ENCODE measurements at regions not wholly inside any gene's neighbourhood (a gene's known extent, or its start where the extent isn't known, plus 50 kb on each side); places are given as distances from the start of the nearest gene placed in this dataset.

DNA sequence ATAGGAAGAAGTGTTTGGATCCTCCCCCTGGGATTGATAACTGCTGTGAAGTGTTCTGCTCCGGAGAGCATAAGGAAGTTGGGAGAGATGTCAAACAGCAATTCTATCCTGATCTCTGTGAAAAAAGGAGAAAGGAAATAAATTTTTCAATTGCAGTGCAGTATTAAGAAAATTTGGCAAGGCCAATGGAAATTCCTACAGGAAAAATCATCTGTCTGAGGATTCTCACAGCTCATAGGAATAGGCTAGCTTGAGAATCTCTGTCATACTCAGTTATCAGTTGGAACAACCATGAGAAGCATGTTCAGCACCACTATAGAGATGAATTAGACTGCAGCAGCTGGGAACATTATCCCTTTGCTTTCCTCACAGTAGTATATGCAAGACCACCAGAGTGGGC, 1238.9 kb upstream of the MIR17HG start:
- DNase-seq = no peak

DNA sequence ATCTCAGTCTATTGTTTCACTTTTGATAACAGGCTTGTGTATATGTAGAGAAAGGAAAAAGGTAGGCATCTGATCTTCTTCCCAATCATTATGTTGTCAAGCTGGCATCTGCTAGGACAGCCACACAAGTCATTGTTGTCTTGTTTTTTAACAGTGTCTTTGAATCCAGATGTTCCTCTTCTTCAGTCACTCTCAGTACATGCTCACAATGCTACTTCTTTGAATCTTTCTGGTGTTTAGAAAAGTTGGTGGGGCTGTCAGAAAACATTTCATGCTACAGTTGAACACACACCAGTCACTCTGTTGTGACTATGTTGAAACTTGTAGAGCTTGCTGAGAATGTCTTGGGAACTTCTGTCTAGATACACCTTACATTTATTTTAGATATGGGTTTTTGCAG, 1231.4 kb upstream of the MIR17HG start:
- no peak for DNase-seq

DNA sequence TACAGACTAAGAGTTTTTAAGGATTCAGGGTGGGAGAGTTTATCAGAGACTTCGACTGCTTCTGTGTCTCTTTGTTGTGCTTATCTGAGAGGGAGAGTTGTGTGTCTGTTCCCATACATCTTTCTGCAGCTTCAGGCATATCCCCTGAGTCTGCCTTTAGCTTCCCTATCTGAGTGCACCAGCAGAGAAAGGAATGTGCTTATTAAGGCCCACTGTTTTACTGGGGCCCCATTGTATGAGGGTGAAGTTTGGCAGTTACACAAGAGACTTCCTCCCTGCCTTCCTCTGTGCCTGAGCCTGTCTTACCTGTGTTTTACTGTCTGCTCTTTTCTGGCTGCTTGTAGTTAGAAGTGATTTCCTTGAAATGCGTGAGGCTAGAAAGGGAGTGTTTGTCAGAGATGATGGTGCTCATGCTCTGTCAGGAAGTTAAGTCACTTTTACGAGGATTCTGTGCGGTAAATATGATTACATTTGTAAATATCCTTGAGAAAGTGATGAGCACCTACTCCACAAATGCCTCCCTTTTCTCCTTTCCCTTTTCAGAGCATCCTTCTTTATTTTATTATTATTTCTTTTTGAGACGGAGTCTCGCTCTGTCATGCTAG, 1228.9 kb upstream of the MIR17HG start:
- no peak for DNase-seq

DNA sequence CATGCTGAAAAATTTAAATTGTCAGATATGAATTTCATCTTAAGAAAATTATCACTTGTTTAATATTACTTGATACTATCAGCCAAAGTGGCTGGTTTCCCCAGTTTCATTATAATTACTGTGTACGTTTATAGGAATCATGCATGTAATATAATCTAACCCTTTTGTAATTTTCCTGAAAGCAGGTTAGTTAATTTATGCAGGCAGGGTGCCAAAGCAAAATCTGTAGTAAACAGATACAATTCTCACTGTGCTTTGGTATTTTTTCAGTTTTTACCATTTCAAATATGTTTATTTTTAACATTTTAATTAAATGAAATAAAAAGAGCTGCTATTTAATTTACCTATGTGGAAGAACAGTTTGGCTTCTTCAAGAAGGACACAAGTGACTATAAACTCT, 1227.5 kb upstream of the MIR17HG start:
- DNase-seq = no peak

DNA sequence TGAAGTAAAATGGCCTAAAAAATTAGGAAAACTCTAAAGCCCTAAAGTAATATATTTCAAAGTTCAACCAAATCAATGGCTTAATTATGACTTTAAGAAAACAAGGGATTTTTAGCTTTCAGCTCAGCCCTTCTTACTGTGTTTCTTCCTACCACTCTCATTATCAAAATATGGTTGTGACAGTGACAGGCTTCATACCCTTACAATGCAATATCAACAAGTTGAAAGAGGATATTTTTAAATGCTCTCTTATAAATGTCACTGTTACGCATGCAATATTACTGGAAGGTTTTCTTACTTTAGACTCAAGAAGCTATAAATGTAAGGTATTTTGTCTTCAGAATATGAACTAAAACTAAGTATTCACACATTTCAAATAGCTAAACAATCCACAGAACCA, 1225.7 kb upstream of the MIR17HG start:
- no peak for DNase-seq

DNA sequence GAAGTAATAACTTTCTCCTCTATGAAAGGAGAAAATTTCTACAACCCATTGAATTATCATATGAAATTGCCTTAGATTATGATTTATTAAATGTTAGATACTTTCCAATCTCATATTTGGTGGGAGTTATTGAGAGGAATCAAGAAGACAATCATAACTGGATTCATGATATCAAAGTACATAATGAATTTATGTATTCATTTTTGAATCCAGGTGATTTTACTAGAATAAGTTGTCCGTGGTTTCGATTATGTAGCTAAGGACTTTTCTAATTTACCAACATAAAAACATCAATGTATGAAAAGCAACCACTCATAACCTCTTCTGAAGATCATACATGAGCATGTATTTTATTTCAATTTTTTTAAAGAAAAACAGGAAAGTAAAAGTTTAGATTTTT, 1225.0 kb upstream of the MIR17HG start:
- DNase-seq = no peak

DNA sequence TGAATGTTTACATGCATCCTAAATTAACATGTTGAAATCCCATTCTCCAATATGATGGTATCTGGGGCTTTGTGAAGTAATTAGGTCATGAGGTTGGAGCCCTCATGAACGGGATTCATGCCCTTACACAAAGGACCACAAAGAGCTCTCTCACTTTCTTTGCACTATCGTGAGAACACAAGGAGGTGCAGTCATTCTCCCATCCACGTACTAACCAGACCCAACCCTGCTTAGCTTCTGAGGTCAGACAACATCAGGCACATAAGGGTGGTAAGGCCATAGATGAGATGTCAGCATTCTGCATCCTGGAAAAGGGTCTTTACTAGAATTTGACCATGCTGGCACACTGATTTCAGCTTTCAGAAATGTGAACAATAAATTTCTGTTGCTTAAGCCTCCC, 1211.9 kb upstream of the MIR17HG start:
- DNase-seq = no peak

DNA sequence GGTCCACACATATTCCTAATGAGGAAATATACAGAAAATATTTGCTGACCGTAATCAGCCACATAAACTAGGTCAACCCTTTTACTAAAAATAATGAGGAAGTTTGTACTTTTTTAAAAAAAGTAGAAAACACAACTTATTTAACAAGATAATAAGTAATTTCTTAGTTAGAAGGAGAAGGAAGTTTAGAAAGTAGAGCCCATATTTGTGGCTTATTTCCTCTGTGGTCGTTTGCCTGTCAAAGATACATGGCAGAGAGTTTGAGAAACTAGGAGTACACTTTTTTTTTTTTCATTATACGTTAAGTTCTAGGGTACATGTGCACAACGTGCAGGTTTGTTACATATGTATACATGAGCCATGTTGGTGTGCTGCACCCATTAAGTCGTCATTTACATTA, 1205.2 kb upstream of the MIR17HG start:
- DNase-seq = no peak

DNA sequence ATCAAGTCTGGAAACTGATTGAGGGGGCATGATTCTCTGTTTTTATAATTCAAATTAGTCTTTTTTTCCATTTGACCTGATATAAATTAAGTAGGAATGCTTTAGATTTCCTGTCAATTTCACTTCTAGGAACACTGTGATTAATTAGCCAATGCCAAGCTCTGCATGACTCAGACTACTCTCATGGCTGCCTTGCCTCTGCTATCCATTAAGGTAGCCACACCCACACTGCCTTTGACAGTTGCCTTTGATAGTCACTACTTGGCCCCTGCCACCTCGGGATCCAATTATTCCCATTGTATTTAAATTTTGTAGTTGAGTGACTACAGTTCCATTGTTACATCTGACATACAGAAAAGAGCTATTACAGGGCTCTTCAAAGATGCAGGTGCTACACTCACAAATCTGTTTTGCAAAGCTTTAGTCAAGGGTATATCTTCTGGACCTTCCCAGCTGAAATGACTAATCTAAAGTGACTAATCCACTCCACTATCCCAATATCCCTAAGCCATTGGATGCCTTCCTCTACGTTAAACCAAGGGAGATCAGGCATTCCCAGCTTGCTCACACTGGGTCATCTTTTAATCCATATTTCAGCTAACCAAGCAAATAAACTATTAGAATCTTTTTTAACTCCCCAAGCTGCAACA, 1193.1 kb upstream of the MIR17HG start:
- DNase-seq = no peak

DNA sequence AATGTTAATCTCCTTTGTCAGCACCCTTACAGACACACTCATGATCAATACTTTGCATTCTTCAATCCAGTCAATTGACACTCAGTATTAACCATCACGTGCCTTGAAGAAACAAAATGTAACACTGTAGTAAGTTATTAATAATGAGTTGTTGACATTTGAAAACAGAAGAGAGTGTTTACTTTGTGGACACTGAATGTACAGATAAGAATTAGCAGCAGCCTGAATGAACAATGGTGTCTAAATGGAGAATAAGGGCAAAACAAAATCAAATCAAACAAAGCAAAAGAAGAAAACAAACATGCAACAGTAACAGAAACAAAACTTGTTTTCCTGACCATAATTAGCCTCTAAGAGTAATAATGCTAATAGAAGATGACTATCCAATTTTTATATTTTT, 1191.1 kb upstream of the MIR17HG start:
- DNase-seq = no peak

DNA sequence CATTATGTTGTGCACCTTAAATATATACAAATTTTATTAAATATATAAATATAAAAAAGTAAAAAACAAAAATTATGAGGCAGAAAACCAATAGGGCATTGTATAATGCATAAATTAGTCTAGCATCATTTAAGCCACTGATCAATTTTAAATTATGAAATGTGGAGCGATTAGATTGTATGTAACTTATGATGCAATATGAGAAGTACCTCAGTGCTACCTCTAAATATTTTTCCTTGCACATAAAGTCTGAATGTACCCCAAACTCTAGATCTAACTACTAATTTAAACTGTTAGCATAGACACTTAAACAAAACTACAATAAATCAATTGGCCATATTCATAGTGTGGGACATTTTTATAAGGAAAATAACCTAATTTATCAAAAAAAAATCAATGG, 1178.5 kb upstream of the MIR17HG start:
- DNase-seq = no peak

DNA sequence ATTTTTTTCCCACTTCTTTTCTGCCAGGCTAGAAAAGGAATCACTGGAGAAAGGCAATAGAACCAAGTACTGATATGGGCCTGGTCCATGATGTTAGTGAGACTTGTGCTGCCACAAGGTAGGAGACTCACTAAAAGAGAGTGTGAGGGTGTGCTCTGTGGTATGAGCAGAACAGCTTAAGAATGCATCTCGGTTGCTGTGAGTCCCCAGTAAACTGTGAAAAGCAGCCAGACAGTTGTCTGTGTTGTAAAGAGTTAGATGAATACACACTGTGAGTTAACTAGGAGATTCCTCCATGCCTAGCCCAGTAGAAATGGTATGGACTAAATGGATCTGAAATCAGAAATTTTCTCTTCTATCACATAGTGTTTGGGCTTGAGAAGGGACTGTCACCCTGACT, 1177.3 kb upstream of the MIR17HG start:
- no peak for DNase-seq

DNA sequence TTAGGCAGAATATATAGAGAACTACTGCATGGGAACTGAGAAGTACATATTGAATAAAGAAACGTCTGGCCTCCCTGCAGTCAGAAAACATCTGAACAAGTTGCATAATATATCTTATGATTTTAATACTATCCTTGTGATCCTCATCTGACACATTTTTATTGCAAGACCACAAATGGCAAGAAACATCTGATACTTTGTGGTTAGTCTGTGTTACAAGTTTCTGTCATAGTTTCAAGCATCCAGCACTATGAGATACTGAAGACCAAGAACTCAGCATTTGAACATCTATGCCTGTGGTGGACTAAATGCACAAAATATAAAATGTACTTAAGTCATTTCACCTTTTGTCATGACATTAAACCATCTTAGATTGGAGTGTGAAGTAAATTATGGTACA, 1175.8 kb upstream of the MIR17HG start:
- DNase-seq = no peak

DNA sequence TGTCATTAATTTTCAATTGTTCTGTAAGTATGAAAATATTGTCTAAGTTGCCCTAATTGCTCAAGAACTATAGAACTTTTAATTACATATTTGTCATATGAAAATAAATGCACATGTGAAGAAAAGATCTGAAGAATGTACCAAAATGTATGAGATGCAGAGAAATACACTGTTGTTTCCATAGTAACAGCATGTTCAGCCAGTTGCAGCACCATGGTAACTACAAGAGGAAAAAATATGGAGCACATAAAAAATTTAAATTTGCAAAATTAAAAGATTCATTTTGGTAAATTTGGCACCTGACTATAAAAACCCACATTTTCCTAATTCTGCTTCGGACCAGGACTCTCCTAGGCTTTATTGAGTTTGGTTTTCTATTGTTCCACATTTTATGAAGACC, 1170.0 kb upstream of the MIR17HG start:
- DNase-seq = no peak

DNA sequence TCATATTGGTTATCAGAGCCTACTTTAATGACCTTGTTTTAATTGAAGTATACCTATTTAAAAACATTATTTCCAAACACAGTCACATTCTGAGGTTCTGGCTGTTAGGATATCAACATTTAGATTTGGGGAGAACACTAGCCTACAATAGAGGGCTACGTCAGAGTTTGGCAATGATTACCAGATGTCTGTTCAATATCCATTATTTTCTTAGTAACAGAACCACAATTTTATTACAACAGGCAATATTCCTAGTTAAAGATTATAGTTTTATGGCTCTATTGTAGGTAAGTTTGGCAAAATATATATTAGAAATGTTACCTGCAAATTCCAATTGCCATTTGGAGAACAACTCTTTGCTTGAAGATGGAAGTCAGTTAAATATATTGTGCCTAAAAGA, 1163.1 kb upstream of the MIR17HG start:
- DNase-seq = no peak

DNA sequence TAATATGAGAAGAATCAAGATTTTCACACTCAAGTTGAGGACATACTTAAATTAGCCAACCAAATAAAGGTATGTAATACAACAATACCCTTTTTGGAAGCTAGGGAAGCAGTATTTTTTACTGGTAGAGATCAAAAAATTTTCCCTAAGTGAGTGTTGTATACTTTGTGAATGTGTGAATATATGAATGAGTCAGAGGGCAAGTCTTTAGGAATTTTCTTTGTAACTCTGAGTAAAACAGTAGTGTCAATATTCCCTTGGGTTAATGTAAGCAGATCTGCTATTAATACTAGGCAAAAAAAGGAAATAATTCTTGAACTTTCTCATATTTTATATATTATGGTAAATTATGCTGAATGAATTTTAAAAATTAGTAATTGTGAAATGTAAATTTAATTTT, 1161.8 kb upstream of the MIR17HG start:
- no peak for DNase-seq

DNA sequence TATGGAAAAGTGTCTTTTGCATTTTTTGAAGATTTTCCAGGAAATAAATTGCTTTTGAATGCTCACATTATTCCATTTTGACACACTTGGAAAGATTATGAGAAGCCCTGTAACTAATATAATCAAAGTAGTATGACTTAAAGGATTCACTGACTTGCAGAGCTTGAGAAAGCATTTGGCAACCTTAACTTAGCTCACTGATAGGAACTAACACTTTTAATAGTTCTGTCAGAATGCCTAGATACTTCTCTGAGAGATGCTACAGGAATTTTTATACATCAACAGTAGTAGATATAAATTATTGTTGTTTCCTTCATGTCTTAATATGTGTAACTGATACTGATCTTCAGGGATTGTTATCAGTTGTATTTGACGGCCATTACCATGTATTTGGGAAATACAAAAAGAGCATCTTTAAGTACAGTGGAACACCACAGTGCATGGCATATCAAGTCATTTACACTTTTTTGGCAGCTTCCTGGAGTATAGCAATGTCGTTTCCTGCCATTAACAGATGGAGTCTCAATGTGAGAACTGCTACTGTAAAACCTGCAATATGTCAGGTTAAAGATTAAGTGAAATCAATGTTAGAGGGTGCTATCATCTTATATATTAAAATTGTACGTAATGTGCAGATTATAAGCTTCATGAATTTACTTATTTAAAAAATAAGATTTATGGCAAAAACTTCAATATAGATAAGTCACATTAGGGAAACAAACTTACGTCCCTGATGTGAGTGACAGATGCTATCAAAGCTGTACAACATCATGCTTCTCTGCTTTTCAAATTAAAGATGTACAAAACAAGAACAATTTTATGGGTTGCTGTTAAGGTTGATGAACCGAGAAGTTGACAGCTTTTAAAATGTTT, 1159.8 kb upstream of the MIR17HG start:
- no peak for DNase-seq

DNA sequence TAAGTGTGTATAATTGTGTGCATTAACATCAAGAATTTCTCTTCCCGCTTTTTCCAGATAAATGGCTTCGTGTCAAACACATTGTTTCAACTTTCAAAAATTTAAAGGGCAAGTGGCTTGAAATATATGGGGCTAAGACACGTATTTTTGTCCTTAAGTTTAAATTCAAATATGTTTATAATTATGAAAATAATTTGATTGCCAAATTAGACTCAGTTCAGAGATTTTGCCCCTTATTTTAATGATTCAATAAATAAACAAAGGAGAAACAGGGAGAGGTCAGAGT, 1159.2 kb upstream of the MIR17HG start:
- DNase-seq = no peak

DNA sequence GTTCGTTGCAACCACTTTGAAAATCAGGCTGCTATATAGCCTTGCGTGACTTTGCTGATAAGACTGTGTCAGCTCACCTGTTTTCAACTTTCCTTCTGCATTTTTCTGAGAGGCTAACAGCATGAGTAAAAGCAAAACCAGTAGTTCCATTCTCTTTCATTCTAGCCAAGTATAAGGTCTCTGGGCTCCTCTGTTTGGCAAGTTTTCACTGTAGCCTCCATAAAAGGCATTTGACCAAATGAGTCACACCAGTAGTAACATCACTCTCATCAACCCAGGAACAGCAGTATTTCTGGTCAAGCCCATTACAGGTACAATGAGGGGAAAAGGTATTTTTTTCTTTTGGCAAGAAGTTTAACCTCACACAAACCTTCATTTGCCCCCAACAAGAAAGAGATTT, 1149.8 kb upstream of the MIR17HG start:
- no peak for DNase-seq

DNA sequence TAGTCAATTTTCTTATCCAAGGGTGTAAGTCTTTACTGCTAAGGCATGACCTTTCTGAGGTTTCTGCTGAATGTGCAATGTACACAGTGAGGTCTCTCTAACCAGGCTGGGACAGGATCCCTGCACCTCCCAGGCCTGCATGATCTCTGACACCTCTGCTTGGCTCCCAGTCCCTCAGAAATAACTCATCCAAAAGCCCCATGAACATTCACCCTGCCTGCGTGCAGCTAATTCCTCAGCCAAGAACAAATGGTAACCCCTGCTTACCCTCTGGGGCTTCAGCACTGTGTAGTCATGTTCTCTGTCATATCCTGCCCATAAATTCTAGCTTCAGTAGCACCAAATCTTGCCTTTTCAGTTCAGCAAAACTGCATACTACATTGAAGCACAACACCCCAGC, 1146.3 kb upstream of the MIR17HG start:
- no peak for DNase-seq

DNA sequence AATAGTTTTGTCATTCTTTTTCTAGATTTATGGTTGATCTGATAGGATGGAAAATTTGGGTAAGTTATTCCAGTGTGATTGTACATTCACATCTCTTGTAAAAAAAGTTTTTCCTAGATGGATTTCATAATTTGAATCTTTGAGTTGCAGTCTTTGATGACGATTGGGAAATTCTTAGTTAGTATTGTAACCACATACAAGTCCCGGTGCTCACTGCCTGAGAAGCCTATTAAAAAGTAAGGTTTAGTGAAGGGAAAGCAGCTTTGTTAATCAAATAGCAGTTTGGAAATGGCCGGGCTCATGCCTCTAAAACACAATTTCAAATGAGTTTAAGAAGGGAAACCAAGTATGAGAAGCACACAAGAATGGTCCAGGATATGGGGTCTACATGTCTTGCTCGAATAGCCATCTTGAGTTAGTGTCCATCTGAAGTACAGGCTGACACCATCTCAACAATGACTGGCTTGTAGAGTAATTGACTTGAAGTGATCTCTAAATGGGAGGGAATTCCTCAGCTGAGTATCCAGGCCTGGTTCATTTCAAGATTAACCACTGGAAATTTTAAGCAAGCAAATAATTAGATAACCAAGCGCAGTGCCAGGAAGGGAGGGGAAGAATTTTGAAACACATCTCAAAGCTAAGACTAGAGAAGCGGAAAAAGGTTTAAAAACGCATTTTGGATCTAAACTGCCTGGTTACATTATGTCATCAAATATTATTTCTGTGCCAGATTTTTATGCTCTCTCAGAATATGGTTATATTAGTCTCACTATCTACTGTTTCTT, 1145.6 kb upstream of the MIR17HG start:
- DNase-seq = no peak

DNA sequence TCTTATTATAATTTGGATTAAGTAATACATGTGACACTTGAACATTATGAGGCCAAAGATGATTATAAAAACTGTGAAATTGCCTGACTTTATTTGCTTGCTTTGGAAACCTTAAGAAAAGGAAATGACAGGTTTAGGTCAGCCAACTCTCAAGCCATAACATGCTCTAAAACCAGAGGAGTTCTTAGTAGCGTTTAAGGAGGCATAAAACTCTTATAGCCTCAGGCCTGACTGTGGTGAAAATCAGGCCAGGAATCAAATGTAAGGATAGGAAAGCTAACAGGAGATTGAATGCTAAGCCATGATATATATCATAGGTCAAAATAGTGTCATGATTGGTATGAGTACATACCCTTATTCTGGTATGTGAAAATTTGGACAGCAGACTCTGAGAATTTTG, 1142.4 kb upstream of the MIR17HG start:
- DNase-seq = no peak

DNA sequence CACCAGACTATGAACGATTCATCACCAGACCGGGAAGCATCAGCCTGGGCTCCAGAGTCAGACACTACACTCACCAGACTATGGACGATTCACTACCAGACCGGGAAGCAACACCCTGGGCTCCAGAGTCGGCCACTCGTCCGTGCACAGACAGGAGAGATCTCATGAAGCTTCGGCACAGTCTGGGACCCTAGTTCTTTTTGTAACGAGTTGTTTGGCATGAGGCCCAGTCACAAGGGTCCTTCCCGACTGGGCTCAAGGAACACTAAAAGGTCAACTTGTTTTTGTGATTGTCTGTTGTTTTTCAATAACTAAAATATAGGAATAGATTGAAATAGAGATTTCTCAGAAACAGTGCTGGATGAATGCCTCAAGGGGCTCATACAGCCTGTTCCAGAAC, 1141.6 kb upstream of the MIR17HG start:
- no peak for DNase-seq

DNA sequence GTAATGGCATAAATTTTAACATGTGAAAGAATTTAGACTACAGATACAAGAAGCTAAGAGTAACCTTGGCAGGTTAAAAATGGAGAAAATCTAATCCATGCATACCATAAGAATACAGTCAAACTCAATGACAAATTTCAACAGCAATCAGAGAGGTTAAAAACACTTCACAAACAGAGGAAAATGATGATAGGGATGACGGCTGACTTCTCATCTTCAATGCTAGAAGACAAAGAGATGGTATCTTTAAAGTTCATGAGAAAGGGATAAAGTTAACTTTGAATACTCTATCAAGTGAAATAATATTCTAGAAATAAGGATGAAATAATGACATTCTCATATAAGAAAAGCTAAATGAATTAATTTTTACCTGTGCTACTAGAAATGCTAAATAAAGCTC, 1130.2 kb upstream of the MIR17HG start:
- DNase-seq = no peak

Data from SW 1271 (cell line).